HCT116 (cell line): ENCODE measurements at regions not wholly inside any gene's neighbourhood (a gene's known extent, or its start where the extent isn't known, plus 50 kb on each side); places are given as distances from the start of the nearest gene placed in this dataset.
"Not testable (repeated sequence)": the region's sequence is repeated elsewhere in the genome, so short reads cannot be mapped to it uniquely, and the experiment has no call there.

ENCODE experiments used
- ATAC-seq: fragments of 200-7000 bp; cut with Tn5 transposase; 2 replicates; pipeline ENCODE4 v1.9.1; 2020; ENCODE audit warnings: mild to moderate bottlenecking, moderate library complexity
- BruUV-seq: library from RNA; stranded (reverse); fragments of 400-500 nt; replicated peaks from 2 replicates; lab custom pipeline; 2021; lab: Mats Ljungman, UMichigan
- CTCF ChIA-PET: fragments of 300-600 bp; sonication (Branson Sonifier 250); formaldehyde crosslinking; loops from one replicate; lab custom pipeline; 2021; ENCODE audit warnings: antibody characterized with exemption; lab: Charles Lee
- POLR2A ChIA-PET: fragments of 300-600, 350-600 bp; sonication (Branson Sonifier 250); formaldehyde crosslinking; loops from one replicate; lab custom pipeline; 2021; ENCODE audit warnings: antibody characterized with exemption; lab: Charles Lee
- RAD21 ChIA-PET, 2 experiments: fragments of 300-600 bp; sonication (Branson Sonifier 250); formaldehyde crosslinking; loops; one replicate each; lab custom pipeline; 2023; ENCODE audit warnings: low total read pairs in 2 of 2; ENCODE audit not compliant: uncharacterized antibody in 2 of 2, unreplicated experiment in 2 of 2, low non-redundant PET in 1 of 2; lab: Charles Lee
- DNase-seq: peaks from one replicate; pipeline ENCODE4 v3.0.0-alpha.2; 2010; ENCODE audit warnings: low read depth, low spot score
- H2AFZ ChIP-seq: fragments of 200-600 bp; shearing (Covaris generic), sonication (generic); 2 replicates; pipeline ENCODE4 v1.6.1; 2017; ENCODE audit warnings: low read depth, mixed run types, mixed read lengths, antibody characterized with exemption, low read length; ENCODE audit not compliant: poor library complexity, severe bottlenecking
- H3K27ac ChIP-seq: 2 replicates; pipeline ENCODE4 v1.5.1; 2012; ENCODE audit warnings: low read depth, low read length
- H3K27me3 ChIP-seq: fragments of 200-600 bp; sonication (generic); 2 replicates; pipeline ENCODE4 v1.6.1; 2016; ENCODE audit warnings: mixed run types, low read length, mixed read lengths; ENCODE audit not compliant: insufficient read depth
- H3K36me3 ChIP-seq, 2 experiments: fragments of 200-500 bp in 1 of 2; fragments of 200-600 bp in 1 of 2; sonication (Bioruptor generic) in 1 of 2; sonication (generic) in 1 of 2; 2 replicates each; pipeline versions ENCODE4 v1.5.1 to v1.6.1; 2014 to 2016; ENCODE audit warnings: low read length in 2 of 2, inconsistent platforms in 1 of 2, mixed read lengths in 1 of 2, mixed run types in 1 of 2; ENCODE audit not compliant: insufficient read depth in 2 of 2, control insufficient read depth in 1 of 2
- H3K4me1 ChIP-seq, 2 experiments: fragments of 200-600 bp in 1 of 2; sonication (generic) in 1 of 2; 2 replicates each; pipeline versions ENCODE4 v1.5.1 to v1.6.1; 2012 to 2017; ENCODE audit warnings: low read length in 2 of 2, inconsistent platforms in 1 of 2, mild to moderate bottlenecking in 1 of 2, mixed read lengths in 1 of 2, mixed run types in 1 of 2, moderate library complexity in 1 of 2; ENCODE audit not compliant: insufficient read depth in 2 of 2, control insufficient read depth in 1 of 2
- H3K4me2 ChIP-seq: fragments of 200-600 bp; sonication (generic); 2 replicates; pipeline ENCODE4 v1.6.1; 2017; ENCODE audit warnings: mixed run types, low read length, mixed read lengths
- H3K4me3 ChIP-seq, 2 experiments: fragments of 200-600 bp in 1 of 2; sonication (generic) in 1 of 2; replicated peaks in 1 of 2; 2 replicates each; pipeline ENCODE4 v1.5.1; 2011 to 2016; ENCODE audit warnings: low read length in 2 of 2, control low read depth in 1 of 2, low read depth in 1 of 2, mild to moderate bottlenecking in 1 of 2, mixed read lengths in 1 of 2, mixed run types in 1 of 2
- H3K79me2 ChIP-seq: fragments of 200-600 bp; sonication (generic); 2 replicates; pipeline ENCODE4 v1.6.1; 2017; ENCODE audit warnings: mild to moderate bottlenecking, mixed run types, low read length, moderate library complexity, mixed read lengths; ENCODE audit not compliant: insufficient read depth
- H3K9ac ChIP-seq: fragments of 200-600 bp; sonication (generic); 2 replicates; pipeline ENCODE4 v1.6.1; 2016; ENCODE audit warnings: low read length, mixed read lengths
- H3K9me2 ChIP-seq: fragments of 200-600 bp; sonication (generic), shearing (Covaris generic); 2 replicates; pipeline ENCODE4 v1.6.1; 2017; ENCODE audit warnings: mixed run types, mild to moderate bottlenecking, moderate library complexity; ENCODE audit not compliant: insufficient read depth
- H3K9me3 ChIP-seq, 2 experiments: fragments of 200-500 bp in 1 of 2; fragments of 200-600 bp in 1 of 2; sonication (Bioruptor generic) in 1 of 2; sonication (generic) in 1 of 2; 2 replicates each; pipeline ENCODE4 v1.6.1; 2014 to 2017; ENCODE audit warnings: low read length in 2 of 2, mixed read lengths in 2 of 2, inconsistent platforms in 1 of 2, low read depth in 1 of 2, mild to moderate bottlenecking in 1 of 2, mixed run types in 1 of 2, moderate library complexity in 1 of 2; ENCODE audit not compliant: control insufficient read depth in 1 of 2, insufficient read depth in 1 of 2
- H4K20me1 ChIP-seq: fragments of 200-600 bp; sonication (generic), shearing (Covaris generic); 2 replicates; pipeline ENCODE4 v1.6.1; 2017; ENCODE audit warnings: mixed run types, mild to moderate bottlenecking, moderate library complexity; ENCODE audit not compliant: insufficient read depth
- YY1 ChIP-seq: IDR thresholded peaks from 2 replicates; pipeline ENCODE4 v1.6.1; 2011; ENCODE audit warnings: low read length, low read depth, moderate library complexity, mild to moderate bottlenecking; ENCODE audit not compliant: insufficient replicate concordance; ENCODE audit errors: extremely low read depth
- intact Hi-C: fragments of 100-400 bp; cut with micrococcal nuclease; formaldehyde crosslinking; loops from 2 replicates; pipeline ENCODE4 v1.10.0; 2022

DNA sequence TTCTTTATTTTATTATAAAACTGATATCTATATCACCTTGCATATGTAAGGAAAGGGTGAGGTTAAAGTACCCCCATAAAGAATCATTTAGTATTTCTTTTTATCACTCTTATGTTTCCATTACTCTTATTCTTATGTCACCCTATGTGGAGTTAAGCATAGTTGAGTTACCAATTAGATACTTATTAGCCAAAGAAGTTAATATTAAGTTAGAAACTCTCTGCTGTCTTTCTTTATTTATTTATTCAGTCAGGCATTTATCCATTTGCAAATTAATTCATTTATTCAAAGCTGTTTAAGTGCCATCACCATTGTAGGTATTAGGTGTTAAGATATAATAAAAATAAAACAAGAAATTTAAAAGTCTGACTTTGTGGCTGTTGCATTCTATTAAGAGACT is 1279.1 kb upstream of the CITED2 start:
- no peaks in the 10 kb centered on the region for H4K20me1 ChIP-seq
- H3K27me3 ChIP-seq = no peaks in the 10 kb centered on the region
- intact Hi-C loops = no loop called here
- ATAC-seq (no peak), DNase-seq (no peak)
- BruUV-seq = no TSS peak
- H3K4me2 ChIP-seq = no peak overlapping the region
- ChIA-PET CTCF (no interaction called here), POLR2A (no interaction called here), RAD21 (no interaction called here)
- H3K9ac ChIP-seq = no peak overlapping the region
- no peak overlapping the region for H3K27ac ChIP-seq
- no peaks in the 10 kb centered on the region for H3K36me3 ChIP-seq
- H3K4me3 ChIP-seq = no peak overlapping the region
- H3K9me2 ChIP-seq = no peaks in the 10 kb centered on the region
- H2AFZ ChIP-seq = no peak overlapping the region
- no peaks in the 10 kb centered on the region for H3K79me2 ChIP-seq
- no peak for TF ChIP-seq YY1
- no peaks in the 10 kb centered on the region for H3K4me1 ChIP-seq
- no peaks in the 10 kb centered on the region for H3K9me3 ChIP-seq

DNA sequence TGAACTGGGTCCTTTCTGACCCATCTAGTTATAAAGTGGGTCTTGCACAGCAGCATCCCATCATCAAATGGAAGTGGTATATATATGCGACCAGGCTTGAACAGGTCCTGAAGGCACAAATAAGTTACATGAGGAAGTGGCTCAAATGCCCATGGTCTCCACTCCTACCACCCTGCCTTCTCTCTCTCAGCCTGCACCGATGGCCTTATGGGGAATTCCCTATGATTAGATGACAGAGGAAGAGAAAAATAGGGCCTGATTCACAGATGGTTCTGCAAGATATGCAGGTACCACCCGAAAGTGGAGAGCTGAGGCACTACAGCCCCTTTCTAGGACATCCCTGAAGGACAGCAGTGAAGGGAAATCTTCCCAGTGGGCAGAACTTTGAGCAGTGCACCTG is 1275.1 kb upstream of the CITED2 start:
- H4K20me1 ChIP-seq, H3K9ac ChIP-seq, H3K9me3 ChIP-seq, H2AFZ ChIP-seq, H3K27ac ChIP-seq, CTCF ChIA-PET, H3K4me1 ChIP-seq, DNase-seq, intact Hi-C loops, H3K9me2 ChIP-seq, ATAC-seq, H3K36me3 ChIP-seq, H3K27me3 ChIP-seq, RAD21 ChIA-PET, H3K4me2 ChIP-seq, H3K4me3 ChIP-seq, BruUV-seq, H3K79me2 ChIP-seq, POLR2A ChIA-PET: not testable (repeated sequence)

DNA sequence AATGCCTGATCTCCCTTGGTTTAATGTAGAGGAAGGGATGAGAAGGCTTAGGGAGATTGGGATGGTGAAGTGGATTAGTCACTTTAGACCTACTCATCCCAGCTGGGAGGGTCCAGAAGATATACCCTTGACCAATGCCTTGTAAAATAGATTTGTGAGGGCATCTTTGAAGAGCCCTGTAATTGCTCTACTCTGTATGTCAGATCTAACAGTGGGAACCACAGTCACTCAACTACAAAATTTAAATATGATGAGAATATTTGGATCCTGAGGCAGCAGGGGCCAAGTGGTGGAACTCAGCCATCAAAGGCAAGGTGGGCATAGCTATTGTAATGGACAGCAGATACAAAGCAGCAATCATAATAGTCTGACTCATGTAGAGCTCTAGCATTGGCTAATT is 1272.9 kb upstream of the CITED2 start:
- H3K4me2 ChIP-seq, POLR2A ChIA-PET, BruUV-seq, H3K9me2 ChIP-seq, H2AFZ ChIP-seq, RAD21 ChIA-PET, H4K20me1 ChIP-seq, DNase-seq, H3K9me3 ChIP-seq, H3K4me3 ChIP-seq, ATAC-seq, H3K36me3 ChIP-seq, H3K4me1 ChIP-seq, CTCF ChIA-PET, H3K27ac ChIP-seq, H3K79me2 ChIP-seq, intact Hi-C loops, H3K9ac ChIP-seq, H3K27me3 ChIP-seq: not testable (repeated sequence)
